Muscle layer of colon (tissue), 2 donors: ENCODE measurements at regions not wholly inside any gene's neighbourhood (a gene's known extent, or its start where the extent isn't known, plus 50 kb on each side); places are given as distances from the start of the nearest gene placed in this dataset.

Experiments
- H3K27ac ChIP-seq: one replicate; pipeline ENCODE4 v1.7.0; 2013; ENCODE audit warnings: low read depth, mild to moderate bottlenecking, low read length, moderate library complexity
- H3K27me3 ChIP-seq, 2 donors: one replicate each; pipeline ENCODE4 v1.7.0; 2013; ENCODE audit warnings: low read length in 2 of 2, mild to moderate bottlenecking in 2 of 2; ENCODE audit not compliant: insufficient read depth in 2 of 2, control insufficient read depth in 1 of 2
- H3K36me3 ChIP-seq: one replicate; pipeline ENCODE4 v1.7.0; 2013; ENCODE audit warnings: mild to moderate bottlenecking, low read length; ENCODE audit not compliant: insufficient read depth
- H3K4me1 ChIP-seq: one replicate; pipeline ENCODE4 v1.7.0; 2013; ENCODE audit warnings: mild to moderate bottlenecking, low read length; ENCODE audit not compliant: insufficient read depth
- H3K4me3 ChIP-seq, 2 donors: one replicate each; pipeline ENCODE4 v1.7.0; 2013; ENCODE audit warnings: low read length in 2 of 2, low read depth in 1 of 2, mild to moderate bottlenecking in 1 of 2, moderate library complexity in 1 of 2
- H3K9ac ChIP-seq: one replicate; pipeline ENCODE4 v1.7.0; 2013; ENCODE audit warnings: low read length
- H3K9me3 ChIP-seq: one replicate; pipeline ENCODE4 v1.7.0; 2013; ENCODE audit warnings: mild to moderate bottlenecking, low read length
- donor health status: abdominal sarcoma.
- donor health status: Adenocarcinoma of cecum.

- Histone ChIP-seq H3K9me3 (no peaks in the 10 kb centered on the region), H3K27me3 (no peaks in the 10 kb centered on the region), H3K4me1 (peaks cover 11% of the 10 kb centered on the region), H3K4me3 (no peak overlapping the region), H3K36me3 (no peaks in the 10 kb centered on the region), H3K9ac (no peak overlapping the region), H3K27ac (no peak overlapping the region)
These were observed 66.1 kb upstream of the SMOX start for GRCh38 chr20:4082406-4083097.

- H3K27me3 ChIP-seq, result no peaks in the 10 kb centered on the region
- H3K27ac ChIP-seq, result no peak overlapping the region
- no peak overlapping the region for H3K4me3 ChIP-seq
- no peaks in the 10 kb centered on the region for H3K36me3 ChIP-seq
- H3K4me1 ChIP-seq, result peaks cover 15% of the 10 kb centered on the region
- H3K9me3 ChIP-seq, result no peaks in the 10 kb centered on the region
- no peak overlapping the region for H3K9ac ChIP-seq
These were observed 66.1 kb upstream of the RNF24 start for GRCh38 chr20:4081421-4081820.

GRCh38 chr20:4076671-4077070, 61.3 kb upstream of the RNF24 start:
- H3K4me1 ChIP-seq, result peaks cover 4% of the 10 kb centered on the region

GRCh38 chr20:4076033-4076432, 60.7 kb upstream of the RNF24 start:
- Histone ChIP-seq H3K9ac (no peak overlapping the region), H3K36me3 (no peaks in the 10 kb centered on the region), H3K4me1 (peaks cover 4% of the 10 kb centered on the region), H3K4me3 (no peak overlapping the region), H3K9me3 (no peaks in the 10 kb centered on the region), H3K27ac (no peak overlapping the region), H3K27me3 (no peaks in the 10 kb centered on the region)

More at GRCh38 chr20:4076671-4077070, 61.3 kb upstream of the RNF24 start:
- Histone ChIP-seq H3K27ac (no peak overlapping the region), H3K9me3 (no peaks in the 10 kb centered on the region), H3K9ac (no peak overlapping the region), H3K4me3 (no peak overlapping the region), H3K36me3 (no peaks in the 10 kb centered on the region), H3K27me3 (no peaks in the 10 kb centered on the region)

GRCh38 chr20:4074877-4075455, 59.6 kb upstream of the RNF24 start:
- Histone ChIP-seq H3K9ac (no peak overlapping the region), H3K4me3 (no peak overlapping the region), H3K9me3 (no peaks in the 10 kb centered on the region), H3K27ac (no peak overlapping the region), H3K4me1 (peaks cover 4% of the 10 kb centered on the region), H3K27me3 (no peaks in the 10 kb centered on the region), H3K36me3 (no peaks in the 10 kb centered on the region)

DNA sequence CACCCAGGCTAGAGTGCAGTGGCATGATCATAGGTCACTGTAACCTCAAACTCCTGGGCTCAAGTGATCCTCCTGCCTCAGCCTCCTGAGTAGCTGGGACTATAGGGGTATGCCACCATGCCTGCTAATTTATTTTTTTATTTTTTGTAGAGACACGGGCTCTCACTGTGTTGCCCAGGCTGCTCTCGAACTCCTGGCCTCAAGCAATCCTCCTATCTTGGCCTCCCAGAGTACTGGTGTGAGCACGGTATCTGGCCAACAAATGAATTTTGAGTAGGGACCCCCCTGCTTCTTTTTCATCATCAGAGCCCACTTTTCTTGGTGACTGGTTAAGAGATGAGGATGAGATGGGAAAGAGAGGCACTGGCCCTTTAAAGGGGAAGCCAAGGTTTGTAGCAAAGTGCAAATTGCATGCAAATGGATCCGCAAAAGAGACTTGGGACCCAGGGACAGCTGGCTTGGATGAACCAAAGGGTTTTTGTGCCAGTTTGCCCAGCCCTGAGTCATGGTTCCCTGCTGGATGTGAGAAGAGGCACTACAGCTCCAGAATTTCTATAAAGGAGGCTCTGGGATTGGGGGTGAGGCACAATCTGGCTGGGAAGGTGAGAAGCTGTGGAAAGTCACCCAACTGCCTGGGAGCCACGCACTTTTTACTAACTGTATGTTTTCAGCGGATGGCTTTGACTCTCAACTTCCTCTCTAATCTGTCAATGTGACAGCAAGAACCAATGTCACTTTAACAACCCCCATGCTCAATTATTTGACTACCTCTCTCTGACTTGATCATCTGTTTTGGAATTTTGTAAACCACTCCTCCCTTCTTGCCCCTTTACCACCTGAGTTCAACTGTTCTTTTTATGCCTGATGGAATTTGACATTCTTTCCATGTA, 58.7 kb upstream of the RNF24 start:
- no peak overlapping the region for H3K4me3 ChIP-seq
- no peaks in the 10 kb centered on the region for H3K36me3 ChIP-seq
- H3K9me3 ChIP-seq, result no peaks in the 10 kb centered on the region
- no peak overlapping the region for H3K9ac ChIP-seq
- peaks cover 4% of the 10 kb centered on the region for H3K4me1 ChIP-seq
- no peaks in the 10 kb centered on the region for H3K27me3 ChIP-seq
- H3K27ac ChIP-seq, result no peak overlapping the region

DNA sequence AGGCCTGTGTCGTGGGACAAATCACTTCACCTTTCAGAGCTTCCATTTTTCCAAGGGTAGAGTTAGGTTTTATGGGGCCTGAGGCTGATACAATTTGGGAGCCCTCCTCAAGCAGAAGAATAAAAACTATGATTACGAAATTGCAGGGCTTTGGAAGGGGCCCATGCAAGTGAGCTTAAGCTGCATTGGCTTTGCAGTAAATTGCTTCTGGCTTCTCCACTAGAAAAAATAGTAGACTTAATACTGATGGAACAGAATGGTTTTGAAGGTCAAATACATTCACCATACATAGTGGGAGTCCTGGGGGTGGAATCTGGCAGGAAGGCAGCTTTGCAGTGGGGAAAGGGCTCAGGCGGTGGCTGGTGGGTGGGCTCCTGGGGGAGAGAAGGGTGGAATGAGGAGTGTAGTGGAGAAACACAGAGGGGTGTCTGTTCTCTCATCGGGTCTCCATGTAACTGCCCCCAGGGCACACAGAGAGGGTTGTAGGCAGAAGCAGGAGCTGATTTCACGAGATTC, 55.9 kb upstream of the RNF24 start:
- H3K36me3 ChIP-seq, result no peaks in the 10 kb centered on the region
- H3K4me1 ChIP-seq, result no peaks in the 10 kb centered on the region
- H3K9ac ChIP-seq, result no peak overlapping the region
- no peak overlapping the region for H3K27ac ChIP-seq
- H3K27me3 ChIP-seq, result no peaks in the 10 kb centered on the region
- H3K4me3 ChIP-seq, result no peak overlapping the region
- no peaks in the 10 kb centered on the region for H3K9me3 ChIP-seq

DNA sequence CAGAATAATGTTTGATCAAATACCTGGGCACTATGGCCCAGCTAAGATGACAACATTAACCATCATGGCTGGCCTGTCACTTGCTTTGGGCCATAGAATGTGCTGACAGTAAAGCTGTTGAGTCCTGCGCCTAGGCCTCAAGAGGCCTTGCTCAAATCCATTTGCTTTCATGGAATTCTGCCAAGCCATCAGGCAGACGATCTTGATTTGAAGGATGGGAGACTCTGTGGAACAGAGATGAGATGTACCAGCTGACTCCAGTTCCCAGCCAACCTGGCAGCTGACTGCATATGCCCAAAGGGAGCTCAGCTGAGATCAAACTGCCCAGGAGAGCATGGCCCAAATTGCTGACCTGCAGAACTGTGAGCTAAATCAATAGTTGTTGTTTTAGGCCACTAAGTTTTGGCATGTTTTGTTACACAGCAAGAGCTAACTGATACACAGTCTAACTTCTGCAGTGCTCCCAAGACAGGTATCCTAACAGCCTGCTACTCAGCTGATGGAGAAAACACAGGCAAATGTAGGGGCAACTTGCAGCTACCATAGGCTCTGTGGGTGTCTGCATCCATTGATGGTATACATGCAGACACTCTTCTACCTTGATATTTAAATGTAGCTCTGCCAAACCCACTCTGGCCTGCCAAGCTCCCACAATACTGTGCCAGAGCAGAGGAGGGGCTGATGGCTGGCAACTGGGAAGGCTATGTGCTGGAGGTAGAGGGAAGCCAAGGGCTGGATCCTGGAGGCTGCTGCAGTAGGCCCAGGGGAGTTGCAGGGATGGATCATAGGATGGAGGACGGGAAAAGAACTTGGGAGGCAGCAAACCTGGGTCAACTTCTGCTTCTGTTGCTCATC, 55.2 kb upstream of the RNF24 start:
- Histone ChIP-seq H3K27me3 (no peaks in the 10 kb centered on the region), H3K27ac (no peak overlapping the region), H3K36me3 (no peaks in the 10 kb centered on the region), H3K9ac (no peak overlapping the region), H3K4me3 (no peak overlapping the region), H3K4me1 (no peaks in the 10 kb centered on the region), H3K9me3 (no peaks in the 10 kb centered on the region)

DNA sequence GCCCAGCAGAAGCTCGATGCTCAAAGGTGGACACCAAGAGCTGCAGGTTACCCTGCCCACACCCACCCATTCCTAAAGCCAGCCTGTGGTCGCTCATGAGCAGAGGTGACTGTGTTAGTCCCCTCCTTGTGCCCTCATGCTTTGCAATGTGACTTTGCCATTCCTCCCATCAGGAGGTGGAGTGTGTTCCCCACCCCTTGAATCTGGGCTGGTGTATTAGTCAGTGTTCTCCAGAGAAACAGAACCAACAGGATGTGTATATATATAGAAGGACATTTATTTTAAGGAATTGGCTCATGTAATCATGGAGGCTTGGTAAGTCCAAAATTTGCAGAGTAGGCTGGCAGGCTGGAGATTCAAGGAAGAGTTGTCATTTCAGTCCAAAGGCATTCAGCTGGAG, 54.4 kb upstream of the RNF24 start:
- Histone ChIP-seq H3K9ac (no peak overlapping the region), H3K27ac (no peak overlapping the region), H3K9me3 (no peaks in the 10 kb centered on the region), H3K36me3 (no peaks in the 10 kb centered on the region), H3K27me3 (no peaks in the 10 kb centered on the region), H3K4me3 (no peak overlapping the region), H3K4me1 (peaks cover 5% of the 10 kb centered on the region)

DNA sequence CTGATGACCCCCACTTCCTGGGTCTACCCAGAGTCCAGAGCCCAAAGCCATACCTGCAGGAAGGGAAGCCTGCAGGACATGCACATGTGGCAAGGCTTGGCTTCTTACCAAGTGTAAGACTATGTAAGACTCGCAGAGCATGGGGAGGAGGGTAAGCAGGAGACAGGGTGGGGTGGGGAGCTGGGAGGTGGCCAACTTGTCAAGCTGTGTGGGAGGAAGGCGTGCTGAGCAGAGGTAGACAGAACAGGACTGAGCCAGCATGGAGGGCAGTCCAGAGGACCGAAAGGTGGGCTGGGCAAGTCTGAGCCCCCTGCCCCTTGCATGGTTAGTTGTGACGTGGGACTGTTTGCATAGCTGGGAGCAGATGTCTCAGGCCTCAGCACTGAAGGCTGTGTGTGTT, 53.4 kb upstream of the RNF24 start:
- Histone ChIP-seq H3K4me1 (peaks cover 16% of the 10 kb centered on the region), H3K27ac (no peak overlapping the region), H3K9ac (no peak overlapping the region), H3K27me3 (no peaks in the 10 kb centered on the region), H3K9me3 (no peaks in the 10 kb centered on the region), H3K36me3 (no peaks in the 10 kb centered on the region), H3K4me3 (no peak overlapping the region)
